ENCODE measurements at regions not wholly inside any gene's neighbourhood (a gene's known extent, or its start where the extent isn't known, plus 50 kb on each side); places are given as distances from the start of the nearest gene placed in this dataset.
"Not testable (repeated sequence)": the region's sequence is repeated elsewhere in the genome, so short reads cannot be mapped to it uniquely, and the experiment has no call there.

DNA sequence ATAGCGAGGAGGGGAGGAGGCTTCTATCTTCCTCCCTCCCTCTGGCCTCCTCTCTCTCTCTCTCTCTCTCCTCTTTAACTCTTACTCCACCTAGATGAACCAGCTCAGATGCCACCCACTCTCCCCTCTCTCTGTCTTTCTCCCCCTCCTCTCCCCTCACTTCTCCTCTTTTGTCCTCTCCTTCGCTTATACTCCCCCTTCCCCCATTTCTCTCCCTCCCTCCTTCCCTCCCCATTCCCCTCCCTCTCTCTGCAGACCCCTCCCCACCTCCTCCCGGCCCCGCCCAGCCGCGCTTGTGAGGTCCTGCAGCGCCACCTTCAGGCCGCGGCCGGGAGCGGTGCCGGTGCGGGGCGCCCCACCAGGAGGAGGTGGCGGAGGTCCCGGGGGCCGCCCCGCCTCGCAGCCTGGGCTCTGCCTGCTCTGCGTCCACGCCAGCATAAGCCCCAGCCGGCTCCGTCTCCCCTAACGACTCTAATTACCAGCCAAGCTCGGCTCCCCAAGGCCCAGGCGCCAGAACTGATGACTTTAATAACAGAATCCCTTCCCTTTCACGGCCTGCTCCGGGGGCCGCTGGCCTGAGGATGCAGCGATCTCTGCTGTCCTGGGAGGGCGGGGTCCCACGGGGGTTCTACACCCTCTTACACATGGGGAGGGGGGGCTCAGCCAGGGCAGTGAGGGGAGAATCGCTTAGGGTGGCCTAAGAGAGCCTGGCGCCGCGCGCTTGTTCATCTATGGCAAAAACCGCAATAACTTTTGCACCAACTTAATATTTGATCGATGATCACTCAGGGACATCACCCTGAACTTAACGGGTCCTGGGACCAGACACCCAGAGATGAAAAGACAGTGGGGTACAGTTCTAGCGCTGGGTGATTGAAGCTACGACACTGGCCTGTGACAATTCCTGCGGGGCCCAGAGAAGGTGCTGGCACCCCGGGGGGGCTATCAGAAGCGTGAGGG, 637.3 kb downstream of the MATN1 start:
- peak; percentile 48 for DNase-seq (ENCODE audit: low read depth)
- TF ChIP-seq MYC (IDR thresholded peaks at IDR 0.05; ENCODE audit: low read depth, low read length) = no peak
- TF ChIP-seq MAX (IDR thresholded peaks at IDR 0.05; ENCODE audit: low read depth, low read length) = no peak
- TF ChIP-seq, protein P1, sequence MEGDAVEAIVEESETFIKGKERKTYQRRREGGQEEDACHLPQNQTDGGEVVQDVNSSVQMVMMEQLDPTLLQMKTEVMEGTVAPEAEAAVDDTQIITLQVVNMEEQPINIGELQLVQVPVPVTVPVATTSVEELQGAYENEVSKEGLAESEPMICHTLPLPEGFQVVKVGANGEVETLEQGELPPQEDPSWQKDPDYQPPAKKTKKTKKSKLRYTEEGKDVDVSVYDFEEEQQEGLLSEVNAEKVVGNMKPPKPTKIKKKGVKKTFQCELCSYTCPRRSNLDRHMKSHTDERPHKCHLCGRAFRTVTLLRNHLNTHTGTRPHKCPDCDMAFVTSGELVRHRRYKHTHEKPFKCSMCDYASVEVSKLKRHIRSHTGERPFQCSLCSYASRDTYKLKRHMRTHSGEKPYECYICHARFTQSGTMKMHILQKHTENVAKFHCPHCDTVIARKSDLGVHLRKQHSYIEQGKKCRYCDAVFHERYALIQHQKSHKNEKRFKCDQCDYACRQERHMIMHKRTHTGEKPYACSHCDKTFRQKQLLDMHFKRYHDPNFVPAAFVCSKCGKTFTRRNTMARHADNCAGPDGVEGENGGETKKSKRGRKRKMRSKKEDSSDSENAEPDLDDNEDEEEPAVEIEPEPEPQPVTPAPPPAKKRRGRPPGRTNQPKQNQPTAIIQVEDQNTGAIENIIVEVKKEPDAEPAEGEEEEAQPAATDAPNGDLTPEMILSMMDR (IDR thresholded peaks at IDR 0.05; ENCODE audit: low read depth, low read length) = peak; percentile 27
- TF ChIP-seq POLR2A (IDR thresholded peaks at IDR 0.05; ENCODE audit: extremely low read depth, insufficient read length) = no peak
- no peak overlapping the region for H3K4me3 ChIP-seq (ENCODE audit: low read depth, low read length)

GRCh38 chr1:30084909-30085571, 638.3 kb downstream of the MATN1 start:
- TF ChIP-seq MYC (IDR thresholded peaks at IDR 0.05; ENCODE audit: low read depth, low read length) (no peak), POLR2A (IDR thresholded peaks at IDR 0.05; ENCODE audit: extremely low read depth, insufficient read length) (no peak)
- TF ChIP-seq, protein P1 (IDR thresholded peaks at IDR 0.05; ENCODE audit: low read depth, low read length) = no peak
- no peak overlapping the region for H3K4me3 ChIP-seq (ENCODE audit: low read depth, low read length)
- DNase-seq (ENCODE audit: low read depth) = no peak

DNA sequence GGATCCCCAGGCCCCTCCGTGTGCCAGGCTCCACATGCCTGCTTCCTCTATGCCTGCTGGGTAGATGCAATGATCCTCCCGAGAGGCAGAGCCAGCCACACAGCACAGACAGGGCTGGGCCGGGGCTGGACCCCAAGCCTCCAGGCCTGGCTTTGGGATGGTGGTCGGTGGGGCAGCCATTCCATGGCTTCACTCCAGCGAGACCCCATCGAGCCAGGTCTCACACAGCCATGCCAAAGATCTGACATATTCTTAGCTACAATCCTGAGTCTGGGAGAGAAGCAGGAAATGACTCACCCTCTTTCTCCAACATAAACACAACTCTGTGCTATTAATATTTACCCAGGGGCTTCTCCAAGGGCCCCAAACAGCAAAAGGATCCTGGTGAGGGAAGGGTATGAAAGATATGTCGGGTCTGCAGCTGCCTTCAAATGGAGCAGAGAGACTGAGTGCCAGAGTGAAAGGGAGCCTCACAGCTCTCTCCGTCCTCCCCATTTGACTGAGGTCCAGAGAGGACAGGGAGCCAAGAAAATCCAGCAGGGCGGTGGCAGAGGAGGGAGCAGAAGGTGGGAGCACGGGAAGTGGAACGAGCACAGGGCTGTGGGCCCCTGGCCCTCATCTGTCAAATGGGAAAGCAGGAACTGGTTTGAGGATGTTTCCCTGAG, 639.5 kb downstream of the MATN1 start:
- no peak for TF ChIP-seq POLR2A (IDR thresholded peaks at IDR 0.05; ENCODE audit: extremely low read depth, insufficient read length)
- TF ChIP-seq MYC (IDR thresholded peaks at IDR 0.05; ENCODE audit: low read depth, low read length) = no peak
- TF ChIP-seq, protein P1 (IDR thresholded peaks at IDR 0.05; ENCODE audit: low read depth, low read length) = no peak
- TF ChIP-seq MAX (IDR thresholded peaks at IDR 0.05; ENCODE audit: low read depth, low read length) = no peak
- H3K4me3 ChIP-seq (ENCODE audit: low read depth, low read length) = no peak overlapping the region
- DNase-seq (ENCODE audit: low read depth) = peak; percentile 15

DNA sequence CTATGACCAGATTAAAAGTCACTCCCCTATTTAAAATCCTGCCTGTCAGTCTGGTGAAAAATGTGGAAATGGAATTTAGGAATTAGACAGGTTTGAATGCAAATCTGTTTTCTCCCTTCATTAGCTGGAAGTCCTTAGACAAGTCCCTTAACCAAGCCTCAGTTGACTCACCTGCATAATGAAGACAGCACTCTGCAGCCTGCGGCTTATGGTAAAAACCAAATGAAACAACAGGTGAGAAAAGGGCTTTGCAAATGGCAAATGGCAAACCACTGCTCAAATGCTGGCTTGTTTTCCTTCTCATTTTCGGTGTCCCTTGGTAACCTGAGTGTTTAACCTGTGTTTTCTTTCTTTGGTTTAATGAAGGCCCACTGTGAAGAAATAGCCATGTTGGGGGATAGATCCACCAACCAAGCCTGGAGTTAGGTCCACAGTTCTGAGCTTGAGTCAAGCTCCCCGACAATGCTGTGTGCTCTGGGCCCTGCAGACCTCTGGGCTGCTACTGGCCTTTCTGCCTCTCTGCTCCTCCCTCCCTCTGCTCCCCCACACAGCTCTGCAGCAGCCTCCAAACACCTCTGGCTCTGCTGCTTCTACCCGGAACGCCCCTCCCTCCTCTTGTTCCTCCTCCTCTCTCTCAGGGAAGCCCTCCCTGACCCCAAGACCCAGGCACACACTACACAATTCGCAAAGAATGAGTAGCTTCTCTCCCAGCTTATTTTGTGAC, 641.8 kb downstream of the MATN1 start:
- H3K4me3 ChIP-seq (ENCODE audit: low read depth, low read length) = no peak overlapping the region
- DNase-seq (ENCODE audit: low read depth) = no peak
- TF ChIP-seq, protein P1 (IDR thresholded peaks at IDR 0.05; ENCODE audit: low read depth, low read length) = no peak
- TF ChIP-seq MYC (IDR thresholded peaks at IDR 0.05; ENCODE audit: low read depth, low read length) (no peak), MAX (IDR thresholded peaks at IDR 0.05; ENCODE audit: low read depth, low read length) (no peak), POLR2A (IDR thresholded peaks at IDR 0.05; ENCODE audit: extremely low read depth, insufficient read length) (no peak)

DNA sequence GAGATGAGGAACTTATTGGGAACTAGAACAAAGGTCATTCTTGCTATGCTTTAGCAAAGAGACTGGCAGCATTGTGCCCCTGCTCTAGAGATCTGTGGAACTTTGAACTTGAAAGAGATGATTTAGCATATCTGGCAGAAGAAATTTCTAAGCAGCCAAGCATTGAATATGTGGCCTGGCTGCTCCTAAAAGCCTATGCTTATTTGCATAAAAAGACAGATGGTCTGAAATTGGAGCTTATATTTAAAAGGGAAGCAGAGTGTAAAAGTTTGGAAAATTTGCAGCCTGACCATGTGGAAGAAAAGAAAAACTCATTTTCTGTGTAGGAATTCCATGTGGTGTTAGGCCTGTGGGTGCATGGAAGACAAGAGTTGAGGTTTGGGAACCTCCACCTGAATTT, 647.5 kb downstream of the MATN1 start:
- not testable (repeated sequence) for DNase-seq (ENCODE audit: low read depth); H3K4me3 ChIP-seq (ENCODE audit: low read depth, low read length)

Measured in NB4 (cell line).